SK-N-SH (cell line): ENCODE measurements at regions not wholly inside any gene's neighbourhood (a gene's known extent, or its start where the extent isn't known, plus 50 kb on each side); places are given as distances from the start of the nearest gene placed in this dataset.

ENCODE experiments used
- CTCF ChIA-PET: fragments of 300-600, 350-600 bp; formaldehyde crosslinking; extraction: SDS; loops from one replicate; lab custom pipeline; 2021; lab: Yijun Ruan, JAX
- POLR2A ChIA-PET: fragments of 350-600 bp; sonication (Branson Sonifier 250); formaldehyde crosslinking; extraction: SDS; loops from one replicate; lab custom pipeline; 2020; ENCODE audit warnings: antibody characterized with exemption, inconsistent platforms; lab: Yijun Ruan, JAX
- DNase-seq: peaks from one replicate; pipeline ENCODE4 v3.0.0; 2012
- H2AFZ ChIP-seq: fragments of 200-600 bp; sonication (generic); 2 replicates; pipeline ENCODE4 v1.8.1; 2016; ENCODE audit warnings: antibody characterized with exemption, mild to moderate bottlenecking, low read depth
- H3F3A ChIP-seq: fragments of 200-600 bp; sonication (generic); replicated peaks from 2 replicates; pipeline ENCODE3; 2016; ENCODE audit warnings: antibody characterized with exemption, mild to moderate bottlenecking; ENCODE audit not compliant: insufficient read depth
- H3K27ac ChIP-seq, 2 experiments: fragments of 200-500 bp in 1 of 2; fragments of 200-600 bp in 1 of 2; sonication (Bioruptor generic) in 1 of 2; sonication (generic), shearing (Covaris generic) in 1 of 2; 2 replicates each; pipeline versions ENCODE4 v1.5.1 to v1.6.1; 2014 to 2016; ENCODE audit warnings: low read depth in 2 of 2, inconsistent platforms in 1 of 2, low read length in 1 of 2, mild to moderate bottlenecking in 1 of 2, mixed read lengths in 1 of 2
- H3K27me3 ChIP-seq: fragments of 200-600 bp; sonication (generic), shearing (Covaris generic); 2 replicates; pipeline ENCODE4 v1.6.1; 2016; ENCODE audit warnings: mixed run types; ENCODE audit not compliant: insufficient read depth
- H3K36me3 ChIP-seq, 2 experiments: fragments of 200-500 bp in 1 of 2; fragments of 200-600 bp in 1 of 2; sonication (Bioruptor generic) in 1 of 2; sonication (generic) in 1 of 2; replicated peaks in 1 of 2; 2 replicates each; pipeline versions ENCODE3 to v1.5.1; 2014 to 2016; ENCODE audit warnings: low read length in 1 of 2, mild to moderate bottlenecking in 1 of 2; ENCODE audit not compliant: insufficient read depth in 2 of 2, control insufficient read depth in 1 of 2
- H3K4me1 ChIP-seq, 2 experiments: fragments of 200-500 bp in 1 of 2; fragments of 200-600 bp in 1 of 2; sonication (Bioruptor generic) in 1 of 2; sonication (generic), shearing (Covaris generic) in 1 of 2; 2 replicates each; pipeline versions ENCODE4 v1.5.1 to v1.6.1; 2014 to 2016; ENCODE audit warnings: low read depth in 1 of 2, low read length in 1 of 2, mixed run types in 1 of 2; ENCODE audit not compliant: insufficient read depth in 2 of 2, control insufficient read depth in 1 of 2
- H3K4me2 ChIP-seq: fragments of 200-600 bp; sonication (generic), shearing (Covaris generic); 2 replicates; pipeline ENCODE4 v1.6.1; 2017; ENCODE audit warnings: mixed run types
- H3K4me3 ChIP-seq, 2 experiments: fragments of 200-500 bp in 1 of 2; fragments of 200-600 bp in 1 of 2; sonication (Bioruptor generic) in 1 of 2; sonication (generic), shearing (Covaris generic) in 1 of 2; 2 replicates each; pipeline versions ENCODE4 v1.5.1 to v1.8.1; 2014 to 2016; ENCODE audit warnings: low read depth in 2 of 2, inconsistent platforms in 1 of 2, low read length in 1 of 2, mild to moderate bottlenecking in 1 of 2, mixed read lengths in 1 of 2, moderate library complexity in 1 of 2
- H3K79me2 ChIP-seq: fragments of 200-600 bp; sonication (generic); 2 replicates; pipeline ENCODE4 v1.8.1; 2017; ENCODE audit warnings: mild to moderate bottlenecking; ENCODE audit not compliant: insufficient read depth
- H3K9ac ChIP-seq: fragments of 200-600 bp; sonication (generic); 2 replicates; pipeline ENCODE4 v1.6.1; 2017; ENCODE audit warnings: mixed run types
- H3K9me2 ChIP-seq: fragments of 200-600 bp; sonication (generic); 2 replicates; pipeline ENCODE4 v1.6.1; 2017; ENCODE audit warnings: mixed run types
- H3K9me3 ChIP-seq: fragments of 200-600 bp; sonication (generic); 2 replicates; pipeline ENCODE4 v1.6.1; 2017; ENCODE audit warnings: mixed run types, mild to moderate bottlenecking, moderate library complexity
- H4K20me1 ChIP-seq: fragments of 200-600 bp; sonication (generic); 2 replicates; pipeline ENCODE4 v1.6.1; 2017; ENCODE audit warnings: mild to moderate bottlenecking, mixed run types; ENCODE audit not compliant: insufficient read depth
- CHD2 ChIP-seq: fragments of 150-350 bp; IDR thresholded peaks from 2 replicates; pipeline ENCODE4 v1.6.1; 2018; ENCODE audit warnings: low read length; ENCODE audit not compliant: partially characterized antibody
- ELF1 ChIP-seq: IDR thresholded peaks from 2 replicates; pipeline ENCODE4 v1.4.0; 2012
- EP300 ChIP-seq, 2 experiments: IDR thresholded peaks; 2 replicates each; pipeline versions ENCODE4 v1.4.0 to v1.6.1; 2012; ENCODE audit warnings: borderline replicate concordance in 1 of 2, low read depth in 1 of 2, low read length in 1 of 2
- EZH2phosphoT487 ChIP-seq: fragments of 200-600 bp; sonication (generic); IDR thresholded peaks from 2 replicates; pipeline ENCODE4 v1.6.1; 2017; ENCODE audit warnings: low read depth, mixed run types, mild to moderate bottlenecking, antibody characterized with exemption, moderate library complexity, borderline replicate concordance
- FOXM1 ChIP-seq: IDR thresholded peaks from 2 replicates; pipeline ENCODE4 v1.4.0; 2012; ENCODE audit warnings: low read depth, mild to moderate bottlenecking
- GABPA ChIP-seq: IDR thresholded peaks from 2 replicates; pipeline ENCODE4 v1.4.0; 2012; ENCODE audit warnings: low read depth, mild to moderate bottlenecking
- GATA2 ChIP-seq: sonication (generic); formaldehyde crosslinking; IDR thresholded peaks from 2 replicates; pipeline ENCODE4 v1.5.0; 2020; ENCODE audit warnings: mild to moderate bottlenecking, missing genetic modification reagents
- IRF3 ChIP-seq: fragments of 150-350 bp; IDR thresholded peaks from 2 replicates; pipeline ENCODE4 v1.6.1; 2016; ENCODE audit warnings: mild to moderate bottlenecking, low read depth, low read length
- JUND ChIP-seq: IDR thresholded peaks from 2 replicates; pipeline ENCODE4 v1.4.0; 2012
- NRF1 ChIP-seq: IDR thresholded peaks from 2 replicates; pipeline ENCODE4 v1.6.1; 2012; ENCODE audit warnings: low read depth, mild to moderate bottlenecking, low read length
- PBX3 ChIP-seq: IDR thresholded peaks from 2 replicates; pipeline ENCODE4; 2012
- POLR2AphosphoS5 ChIP-seq: IDR thresholded peaks from 2 replicates; pipeline ENCODE4 v1.6.1; 2012; ENCODE audit warnings: low read depth, low read length
- RXRA ChIP-seq: IDR thresholded peaks from 2 replicates; pipeline ENCODE4 v1.4.0; 2012; ENCODE audit warnings: low read depth, mild to moderate bottlenecking, borderline replicate concordance
- SIN3A ChIP-seq: IDR thresholded peaks from 2 replicates; pipeline ENCODE4 v1.6.1; 2012; ENCODE audit warnings: low read depth, mild to moderate bottlenecking, low read length, moderate library complexity, borderline replicate concordance
- SMC3 ChIP-seq: IDR thresholded peaks from 2 replicates; pipeline ENCODE4 v1.6.1; 2012; ENCODE audit warnings: low read depth, low read length, improper control_type of control experiment
- TAF1 ChIP-seq: IDR thresholded peaks from 2 replicates; pipeline ENCODE4 v1.6.1; 2012; ENCODE audit warnings: low read depth, mild to moderate bottlenecking, low read length, moderate library complexity, borderline replicate concordance
- TCF12 ChIP-seq: IDR thresholded peaks from 2 replicates; pipeline ENCODE4 v1.4.0; 2012
- USF2 ChIP-seq: fragments of 150-350 bp; IDR thresholded peaks from 2 replicates; pipeline ENCODE4 v1.6.1; 2017; ENCODE audit warnings: antibody characterized with exemption, low read length, low read depth, borderline replicate concordance
- YY1 ChIP-seq: IDR thresholded peaks from 2 replicates; pipeline ENCODE4 v1.4.0; 2012; ENCODE audit warnings: low read depth, mild to moderate bottlenecking
- ZBTB33 ChIP-seq: IDR thresholded peaks from 2 replicates; pipeline ENCODE4 v1.4.0; 2012; ENCODE audit warnings: low read depth, borderline replicate concordance
- WGBS: methylation state at CpG from one replicate; pipeline ENCODE4 v1.1.6; 2017; ENCODE audit warnings: low lambda C conversion rate; 5-methylcytosine and 5-hydroxymethylcytosine counted together

GRCh38 chr7:54915870-54916598, 102.8 kb upstream of the EGFR start:
- WGBS, result 79% methylated on average over 8 of the region's 8 CpGs
- H3K9ac ChIP-seq, result no peak overlapping the region
- TF ChIP-seq EZH2phosphoT487 (no peak), FOXM1 (no peak), ZBTB33 (no peak), RXRA (no peak), TCF12 (no peak), YY1 (no peak), IRF3 (no peak), POLR2AphosphoS5 (no peak), SMC3 (no peak), GATA2 (no peak), TAF1 (no peak), EP300 (IDR thresholded peaks at IDR 0.05; ENCODE audit: borderline replicate concordance in 1 of 2, low read depth in 1 of 2, low read length in 1 of 2) (no peak), NRF1 (no peak), GABPA (no peak), SIN3A (no peak), PBX3 (no peak), USF2 (no peak), CHD2 (no peak), ELF1 (no peak), JUND (no peak)
- H3K4me2 ChIP-seq, result no peak overlapping the region
- H2AFZ ChIP-seq, result no peak overlapping the region
- no peaks in the 10 kb centered on the region for H3K79me2 ChIP-seq
- H3F3A ChIP-seq, result no peaks in the 10 kb centered on the region
- H3K27me3 ChIP-seq, result no peaks in the 10 kb centered on the region
- no peaks in the 10 kb centered on the region; a peak in 1 of 4 replicates for H3K4me1 ChIP-seq
- no peak for DNase-seq
- no peaks in the 10 kb centered on the region for H3K9me2 ChIP-seq
- no peak overlapping the region for H3K4me3 ChIP-seq
- no peaks in the 10 kb centered on the region for H4K20me1 ChIP-seq
- peaks cover 6% of the 10 kb centered on the region; the same call in 1 of the 2 replicates for H3K9me3 ChIP-seq
- H3K36me3 ChIP-seq, result no peaks in the 10 kb centered on the region
- ChIA-PET CTCF (interaction anchor here (1.4 to 2.1 kb wide), 3 partner anchors 36 to 339 kb away, joined by 4 to 14 read pairs (median 5); no protein-coding TSS in a partner anchor), POLR2A (interaction anchor here (0.6 kb wide), 1 partner anchor 84 kb away, joined by 3 read pairs; no protein-coding TSS in a partner anchor)
- H3K27ac ChIP-seq, result no peak overlapping the region
